Motor neuron (in vitro differentiated cells): ENCODE measurements at regions not wholly inside any gene's neighbourhood (a gene's known extent, or its start where the extent isn't known, plus 50 kb on each side); places are given as distances from the start of the nearest gene placed in this dataset.
"Not testable (repeated sequence)": the region's sequence is repeated elsewhere in the genome, so short reads cannot be mapped to it uniquely, and the experiment has no call there.

ENCODE experiments used
- ATAC-seq, 8 experiments: fragments of 200-7000 bp; cut with Tn5 transposase; replicated peaks in 6 of 8; 2 replicates each; pipeline ENCODE4 v1.8.0; 2021; ENCODE audit warnings: mild to moderate bottlenecking in 8 of 8, moderate library complexity in 8 of 8
- H3K27ac ChIP-seq, 2 donors: fragments of 250-450 bp; sonication (Bioruptor Pico); 2 replicates each; pipeline ENCODE4 v1.9.0; 2021; ENCODE audit warnings: antibody characterized with exemption in 2 of 2, mild to moderate bottlenecking in 2 of 2, moderate library complexity in 1 of 2
- H3K4me1 ChIP-seq, 2 donors: fragments of 250-450 bp; sonication (Bioruptor Pico); replicated peaks in 1 of 2; 2 replicates each; pipeline ENCODE4 v1.6.1; 2021; ENCODE audit warnings: antibody characterized with exemption in 2 of 2, mild to moderate bottlenecking in 2 of 2, moderate library complexity in 1 of 2
- H3K4me3 ChIP-seq, 5 donors: fragments of 250-450 bp; sonication (Bioruptor Pico); 2 replicates each; pipeline ENCODE4 v1.9.0; 2021; ENCODE audit warnings: antibody characterized with exemption in 5 of 5, mild to moderate bottlenecking in 5 of 5, moderate library complexity in 4 of 5
- WGBS, 10 experiments: fragments of 450-650 bp; shearing (Covaris generic); methylation state at CpG; one replicate each; pipeline ENCODE4 v1.0.0; 2022; 5-methylcytosine and 5-hydroxymethylcytosine counted together
- in situ Hi-C, 9 experiments: fragments of 400-800 bp; cut with MboI; loops; one replicate each; pipeline ENCODE4 v1.15.0; 2021; ENCODE audit warnings: low sequenced_read_pairs in 9 of 9, low pct_unique_long_range_greater_than_20kb in 2 of 9; ENCODE audit not compliant: unreplicated experiment in 9 of 9

DNA sequence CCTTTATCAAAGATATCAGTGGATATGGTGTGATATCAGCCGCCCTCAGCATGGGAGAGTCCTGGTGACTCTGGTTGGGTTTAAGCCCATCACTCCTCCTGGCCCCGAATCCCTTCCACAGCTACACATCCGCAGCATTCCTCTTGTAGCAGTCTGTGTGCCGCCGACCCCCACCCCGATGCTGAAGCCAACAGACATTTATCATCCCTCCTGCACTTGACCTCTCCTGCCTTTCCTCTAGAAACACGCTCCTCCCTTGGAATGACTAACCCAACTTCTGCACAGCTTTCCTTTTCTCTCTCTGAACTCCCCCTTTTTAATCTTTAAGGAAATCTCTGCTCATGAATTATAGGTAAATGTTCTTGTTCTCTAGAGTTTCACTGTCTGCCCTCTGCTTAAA, 250.9 kb upstream of the FOXN3 start:
- Histone ChIP-seq H3K27ac (no peak overlapping the region), H3K4me3 (no peak overlapping the region), H3K4me1 (peaks cover 7 to 11% of the 10 kb centered on the region in 2 donors)
- in situ Hi-C loops: no loop called here
- peak in 5 of 8 experiments; percentile 75 to 89 (median 78) for ATAC-seq
- WGBS, 10 experiments: 20 to 68% (median 53%) methylated on average over 1 to 6 of the region's 7 CpGs; no CpG with 5 or more reads in 2 of the 10 experiments

DNA sequence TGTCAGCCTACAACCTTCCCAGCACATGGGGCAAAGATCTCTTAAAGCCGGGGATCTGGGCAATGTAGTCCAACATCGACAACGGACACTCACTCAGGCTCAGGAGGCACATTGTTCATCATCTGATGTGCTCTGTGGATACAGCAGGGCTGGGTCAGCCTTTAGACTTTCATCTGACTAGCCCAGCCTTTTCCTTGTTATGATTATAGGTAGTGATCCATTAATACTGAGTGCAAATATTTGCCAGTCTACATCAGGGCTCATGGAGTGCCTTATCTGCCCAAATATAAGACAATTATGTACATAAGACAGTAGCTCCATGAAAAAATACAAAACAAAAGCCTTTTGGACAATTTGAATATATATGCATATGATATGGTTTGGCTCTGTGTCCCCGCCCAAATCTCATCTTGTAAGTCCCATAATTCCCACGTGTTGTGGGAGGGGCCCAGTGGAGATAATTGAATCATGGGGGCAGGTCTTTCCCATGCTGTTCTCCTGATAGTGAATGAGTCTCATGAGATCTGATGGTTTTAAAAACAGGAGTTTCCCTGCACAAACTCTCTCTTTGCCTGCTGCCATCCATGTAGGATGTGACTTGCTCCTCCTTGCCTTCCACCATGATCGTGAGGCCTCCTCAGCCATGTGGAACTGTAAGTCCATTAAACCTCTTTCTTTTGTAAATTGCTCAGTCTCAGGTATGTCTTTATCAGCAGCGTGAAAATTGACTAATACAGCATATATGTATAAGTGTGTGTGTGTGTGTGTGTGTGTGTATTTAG, 248.5 kb upstream of the FOXN3 start:
- H3K4me3 ChIP-seq, H3K27ac ChIP-seq, in situ Hi-C loops: not testable (repeated sequence)
- 20 to 100% (median 90%) methylated on average over 1 to 6 of the region's 7 CpGs; no CpG with 5 or more reads in 2 of the 10 experiments for WGBS, 10 experiments
- ATAC-seq: peak in 2 of 8 experiments; percentile 17 to 82
- H3K4me1 ChIP-seq: peaks cover 7 to 11% of the 10 kb centered on the region in 2 donors

DNA sequence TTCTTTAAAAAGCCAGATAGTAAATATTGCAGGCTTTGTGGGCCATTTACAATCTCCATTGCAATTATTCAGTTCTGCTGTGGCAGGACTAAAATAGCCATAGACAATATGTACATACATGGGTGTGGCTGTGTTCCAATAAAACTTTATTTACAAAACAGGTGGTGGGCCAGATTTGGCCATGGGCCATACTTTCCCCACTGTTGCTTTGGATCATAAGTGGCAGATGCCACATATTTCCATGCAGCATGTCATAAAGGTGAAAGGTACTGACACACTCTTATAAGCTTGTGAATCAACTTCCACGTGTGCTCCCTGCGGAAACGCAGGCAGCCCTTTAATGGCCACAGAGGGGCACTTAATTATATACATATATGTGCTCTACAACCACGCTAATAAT, 244.4 kb upstream of the FOXN3 start:
- peak in 1 of 8 experiments; percentile 31 for ATAC-seq
- WGBS, 10 experiments: 64 to 100% (median 84%) methylated on average over 3 to 4 of the region's 4 CpGs; no CpG with 5 or more reads in 3 of the 10 experiments
- no peak overlapping the region for H3K27ac ChIP-seq
- H3K4me3 ChIP-seq: no peak overlapping the region
- H3K4me1 ChIP-seq: peaks cover 0 to 5% of the 10 kb centered on the region in 2 donors
- in situ Hi-C loops: no loop called here

DNA sequence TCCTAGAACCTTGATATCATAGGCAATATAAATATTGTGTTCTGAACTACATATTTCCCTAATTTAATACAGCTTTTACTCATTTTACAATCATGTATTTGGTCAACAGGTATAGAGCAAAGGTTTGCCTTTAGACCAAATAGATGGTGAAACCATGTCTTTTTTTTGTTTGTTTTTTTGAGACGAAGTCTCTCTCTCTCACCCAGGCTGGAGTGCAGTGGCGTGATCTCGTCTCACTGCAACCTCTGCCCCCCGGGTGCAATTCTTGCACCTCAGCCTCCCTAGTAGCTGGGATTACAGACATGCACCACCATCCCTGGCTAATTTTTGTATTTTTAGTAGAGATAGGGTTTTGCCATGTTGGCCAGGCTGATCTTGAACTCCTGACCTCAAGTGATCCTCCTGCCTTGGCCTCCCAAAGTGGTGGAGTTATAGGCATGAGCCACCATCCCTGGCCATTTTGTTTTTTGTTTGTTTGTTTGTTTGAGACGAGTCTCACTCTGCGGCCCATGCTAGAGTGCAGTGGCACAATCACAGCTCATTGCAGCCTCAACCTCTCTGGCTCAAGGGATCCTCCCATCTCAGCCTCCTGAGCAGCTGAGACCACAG, 243.7 kb upstream of the FOXN3 start:
- ATAC-seq, H3K4me3 ChIP-seq, in situ Hi-C loops, H3K27ac ChIP-seq, H3K4me1 ChIP-seq: not testable (repeated sequence)
- WGBS, 10 experiments: 50 to 100% (median 75%) methylated on average over 1 to 5 of the region's 6 CpGs; no CpG with 5 or more reads in 3 of the 10 experiments

DNA sequence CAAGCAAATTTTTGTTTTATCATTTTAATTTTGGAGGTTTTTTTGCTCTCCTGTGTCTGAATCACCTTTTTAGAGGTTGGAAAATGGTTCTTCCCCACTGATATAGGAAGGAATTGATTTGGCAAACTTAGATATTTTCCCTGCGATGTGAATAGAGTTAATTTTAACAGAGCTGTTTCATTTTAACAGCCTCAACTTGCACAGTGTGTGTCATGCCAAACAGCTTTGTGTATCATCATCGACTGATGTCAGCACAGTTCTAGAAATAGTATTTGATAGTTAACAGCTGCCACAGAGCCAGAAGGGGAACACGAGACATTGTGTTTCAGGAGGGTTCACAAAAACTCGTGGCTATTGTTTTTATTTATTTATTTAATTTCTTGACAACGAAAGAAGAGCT, 243.1 kb upstream of the FOXN3 start:
- Histone ChIP-seq H3K27ac (no peak overlapping the region), H3K4me3 (no peak overlapping the region), H3K4me1 (peaks cover 0 to 5% of the 10 kb centered on the region in 2 donors)
- 9 to 90% (median 78%) methylated on average over 2 to 5 of the region's 5 CpGs; no CpG with 5 or more reads in 1 of the 10 experiments for WGBS, 10 experiments
- in situ Hi-C loops: no loop called here
- ATAC-seq: peak in 5 of 8 experiments; percentile 34 to 79 (median 61)

DNA sequence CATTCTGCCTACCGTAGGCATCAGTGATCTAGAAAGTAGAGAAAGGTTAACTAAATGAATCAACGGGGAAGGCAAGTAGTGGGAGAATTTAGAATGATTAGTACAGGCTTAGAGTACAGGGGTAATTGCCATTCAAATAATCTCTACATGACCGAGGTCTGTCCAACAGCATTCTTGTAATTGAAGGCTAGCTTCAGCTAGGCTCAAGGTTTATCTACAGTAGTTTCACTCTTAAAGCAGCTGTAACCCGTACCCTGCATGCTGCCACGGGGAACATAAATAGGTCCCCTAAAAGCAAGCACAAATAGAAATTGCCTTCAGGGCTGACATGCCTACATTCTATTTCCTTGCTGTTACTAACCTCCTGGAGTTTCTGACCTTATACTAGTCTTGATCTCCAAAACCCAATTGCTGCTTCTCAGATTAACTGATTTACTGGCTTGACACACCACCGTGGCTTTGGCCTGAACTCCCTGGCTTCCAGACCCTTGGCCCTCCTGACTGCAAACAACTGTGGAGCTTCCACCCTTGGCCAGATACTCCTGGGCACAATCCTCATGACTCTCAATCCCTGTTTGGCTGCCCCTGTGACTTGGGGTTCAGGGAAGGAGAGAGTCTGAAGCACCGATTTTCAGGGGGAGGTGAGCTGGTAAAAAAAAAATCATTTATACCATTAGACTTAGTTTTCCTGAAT, 242.1 kb upstream of the FOXN3 start:
- Histone ChIP-seq H3K4me3 (no peak overlapping the region), H3K4me1 (peaks cover 0 to 5% of the 10 kb centered on the region in 2 donors), H3K27ac (no peak overlapping the region)
- 67 to 100% (median 88%) methylated on average over 1 to 5 of the region's 7 CpGs for WGBS, 10 experiments
- in situ Hi-C loops: no loop called here
- ATAC-seq: no peak

DNA sequence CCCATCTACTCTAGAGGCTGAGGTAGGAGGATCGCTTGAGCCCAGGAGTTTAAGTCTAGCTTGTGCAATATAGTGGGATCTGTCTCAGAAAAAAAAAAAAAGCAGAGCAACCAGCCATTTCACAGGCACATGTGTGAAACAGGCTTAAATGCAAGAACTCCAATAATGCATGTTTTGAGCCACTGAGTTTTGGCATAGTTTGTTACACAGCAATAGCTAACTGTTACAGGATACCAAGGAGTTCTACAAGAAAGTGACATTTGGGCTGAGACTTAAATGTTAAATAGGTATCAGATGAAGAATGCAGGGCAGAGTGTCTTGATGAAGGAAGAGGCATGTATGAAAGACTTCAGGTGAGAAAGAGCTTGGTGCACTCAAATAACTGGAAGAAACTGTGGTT, 240.0 kb upstream of the FOXN3 start:
- ATAC-seq: no peak
- Histone ChIP-seq H3K4me1 (peaks cover 0 to 5% of the 10 kb centered on the region in 2 donors), H3K27ac (no peak overlapping the region), H3K4me3 (no peak overlapping the region)
- in situ Hi-C loops: no loop called here
- 50 to 100% (median 60%) methylated on average over 1 of the region's 1 CpG; no CpG with 5 or more reads in 7 of the 10 experiments for whole genome bisulfite sequencing, 10 experiments

DNA sequence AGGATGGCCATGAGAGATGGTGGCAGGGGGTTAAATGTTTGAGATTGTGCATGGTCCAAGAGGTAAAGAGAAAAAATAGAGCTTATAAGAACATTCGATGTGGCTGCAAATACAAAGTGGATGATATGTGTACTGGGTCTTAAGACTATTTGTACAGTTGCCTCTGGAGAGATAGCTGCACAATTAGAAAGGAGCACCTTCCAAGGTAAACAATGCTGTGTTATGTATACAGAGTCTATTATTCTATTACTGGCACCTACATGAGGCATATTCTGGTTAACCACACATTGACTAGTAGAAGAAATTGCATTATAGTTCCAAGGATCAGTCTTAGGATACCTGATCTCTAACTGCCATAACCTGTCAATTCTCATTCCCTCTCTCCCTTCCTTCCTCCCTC, 238.0 kb upstream of the FOXN3 start:
- peaks cover 0 to 3% of the 10 kb centered on the region in 2 donors for H3K4me1 ChIP-seq
- H3K4me3 ChIP-seq: no peak overlapping the region
- in situ Hi-C loops: no loop called here
- WGBS, 10 experiments: 83 to 100% (median 89%) methylated on average over 1 of the region's 1 CpG; no CpG with 5 or more reads in 5 of the 10 experiments
- H3K27ac ChIP-seq: no peak overlapping the region
- ATAC-seq: no peak

DNA sequence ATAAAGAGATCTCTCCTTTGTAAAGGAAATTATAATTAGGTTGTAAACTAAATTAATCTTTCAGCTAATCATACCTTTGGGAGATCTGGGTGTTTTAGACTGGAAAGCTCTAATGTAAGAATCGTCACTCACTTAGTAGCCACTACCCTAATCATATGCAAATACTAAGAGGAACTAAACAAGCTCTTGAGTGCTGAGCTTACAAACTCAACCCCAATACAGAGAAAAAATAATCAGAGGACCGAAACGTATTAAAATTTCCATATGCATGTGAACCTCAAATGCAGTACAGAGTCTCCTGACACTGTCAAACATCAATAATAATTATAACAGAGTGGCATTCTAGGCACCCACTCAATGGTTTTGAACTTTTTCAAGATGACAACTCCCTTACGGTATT, 235.3 kb upstream of the FOXN3 start:
- no peaks in the 10 kb centered on the region for H3K4me1 ChIP-seq
- WGBS, 10 experiments: 63 to 100% (median 81%) methylated on average over 1 to 4 of the region's 4 CpGs; no CpG with 5 or more reads in 1 of the 10 experiments
- in situ Hi-C loops: no loop called here
- H3K27ac ChIP-seq: no peak overlapping the region
- ATAC-seq: no peak
- H3K4me3 ChIP-seq: no peak overlapping the region

DNA sequence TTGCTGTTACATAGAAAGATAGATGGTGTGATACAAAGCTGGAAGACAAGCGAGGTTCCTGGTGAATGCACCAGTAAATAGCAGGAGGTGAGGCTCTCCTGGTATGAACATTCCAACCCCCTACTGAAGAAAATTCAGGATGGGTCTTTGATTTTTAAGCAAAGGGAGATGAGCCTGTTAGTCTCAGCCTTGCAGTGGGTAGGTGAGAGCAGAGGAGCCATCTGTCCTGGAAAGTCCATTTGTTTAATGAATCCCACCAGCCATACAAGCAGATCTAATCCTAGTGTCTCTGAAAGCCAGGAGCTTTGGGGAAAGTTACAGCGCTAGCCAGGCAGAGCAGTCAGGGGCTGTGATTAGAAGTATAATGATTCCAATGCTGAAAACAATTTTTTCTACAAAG, 234.8 kb upstream of the FOXN3 start:
- WGBS, 10 experiments: 58 to 100% (median 100%) methylated on average over 1 to 2 of the region's 2 CpGs; no CpG with 5 or more reads in 3 of the 10 experiments
- no peak overlapping the region for H3K4me3 ChIP-seq
- no peak for ATAC-seq
- no peaks in the 10 kb centered on the region for H3K4me1 ChIP-seq
- no peak overlapping the region for H3K27ac ChIP-seq
- in situ Hi-C loops: no loop called here

DNA sequence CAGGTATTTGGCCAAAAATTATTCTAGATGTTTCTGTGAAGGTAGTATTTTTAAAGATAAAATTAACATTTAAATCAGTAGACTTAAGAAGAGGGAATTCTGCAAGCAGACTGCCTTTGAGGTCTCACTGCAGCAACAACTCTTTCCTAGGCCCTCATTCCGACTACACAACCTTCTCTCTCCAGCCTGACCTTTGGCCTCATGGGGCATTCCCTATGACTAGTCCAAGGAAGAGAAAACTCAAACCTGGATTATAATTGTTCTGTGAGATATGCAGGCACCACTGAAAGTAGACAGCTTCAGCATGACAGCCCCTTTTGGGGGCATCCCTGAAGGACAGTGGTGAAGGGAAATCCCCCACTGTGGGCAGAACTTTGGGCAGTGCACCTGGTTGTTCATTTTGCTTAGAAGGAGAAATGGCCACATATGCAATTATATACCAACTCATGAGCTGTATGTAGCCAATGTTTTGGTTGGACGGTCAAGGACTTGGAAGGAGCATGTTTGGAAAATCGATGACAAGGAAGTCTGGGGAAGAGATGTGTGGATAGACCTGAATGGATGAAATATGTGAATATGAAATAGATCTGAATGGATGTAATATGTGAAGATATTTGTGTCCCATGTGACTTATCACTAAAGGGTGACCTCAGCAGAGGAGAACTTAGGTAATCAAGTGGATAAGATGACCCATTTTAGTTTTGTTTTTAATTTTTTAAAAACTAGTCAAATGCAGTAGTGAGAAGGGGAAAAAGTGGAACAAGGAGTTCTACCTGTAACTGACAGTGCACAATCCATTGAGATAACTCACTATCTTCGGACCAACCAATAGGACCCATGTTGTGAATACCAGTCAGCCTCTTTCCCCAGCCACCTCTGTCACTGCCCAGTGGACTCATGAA, 233.3 kb upstream of the FOXN3 start:
- no peak for ATAC-seq
- H3K4me3 ChIP-seq: no peak overlapping the region

DNA sequence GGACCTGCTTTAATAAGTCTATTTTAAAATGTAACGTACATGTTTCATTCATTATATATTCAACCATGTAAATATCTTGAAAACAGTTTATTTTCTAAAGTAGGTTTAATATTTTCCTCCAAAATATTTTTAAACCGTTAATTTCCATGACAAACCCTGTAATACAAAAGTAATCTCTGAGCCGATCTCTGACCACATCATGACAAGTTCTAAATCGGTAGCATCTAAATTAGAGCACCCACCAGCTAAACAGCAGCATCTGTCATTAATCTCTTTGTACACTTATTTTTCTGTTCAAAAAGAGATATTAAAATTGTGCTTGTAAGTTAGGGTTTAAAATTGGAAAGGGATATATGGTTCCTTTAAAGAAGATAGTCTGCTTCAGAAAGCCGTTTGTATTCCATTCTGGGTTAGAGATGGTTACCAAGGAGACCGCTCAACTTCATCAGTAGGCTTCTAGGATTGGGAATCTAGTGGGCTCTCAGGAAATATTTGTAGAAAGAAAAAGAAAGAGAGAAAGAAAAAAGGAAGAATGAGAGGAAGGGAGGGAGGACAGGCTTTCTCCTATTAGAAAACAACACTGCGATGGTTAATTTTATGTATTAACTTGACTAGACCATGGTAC, 232.5 kb upstream of the FOXN3 start:
- no peak for ATAC-seq
- Histone ChIP-seq H3K27ac (no peak overlapping the region), H3K4me1 (no peaks in the 10 kb centered on the region), H3K4me3 (no peak overlapping the region)
- 35 to 100% (median 91%) methylated on average over 2 to 7 of the region's 7 CpGs for WGBS, 10 experiments
- in situ Hi-C loops: no loop called here

More for the DNA sequence above, 233.3 kb upstream of the FOXN3 start:
- 66 to 100% (median 85%) methylated on average over 2 to 4 of the region's 4 CpGs; no CpG with 5 or more reads in 4 of the 10 experiments for WGBS, 10 experiments
- in situ Hi-C loops: no loop called here
- no peak overlapping the region for H3K27ac ChIP-seq
- H3K4me1 ChIP-seq: no peaks in the 10 kb centered on the region
